ENCODE measurements at regions not wholly inside any gene's neighbourhood (a gene's known extent, or its start where the extent isn't known, plus 50 kb on each side); places are given as distances from the start of the nearest gene placed in this dataset.

DNA sequence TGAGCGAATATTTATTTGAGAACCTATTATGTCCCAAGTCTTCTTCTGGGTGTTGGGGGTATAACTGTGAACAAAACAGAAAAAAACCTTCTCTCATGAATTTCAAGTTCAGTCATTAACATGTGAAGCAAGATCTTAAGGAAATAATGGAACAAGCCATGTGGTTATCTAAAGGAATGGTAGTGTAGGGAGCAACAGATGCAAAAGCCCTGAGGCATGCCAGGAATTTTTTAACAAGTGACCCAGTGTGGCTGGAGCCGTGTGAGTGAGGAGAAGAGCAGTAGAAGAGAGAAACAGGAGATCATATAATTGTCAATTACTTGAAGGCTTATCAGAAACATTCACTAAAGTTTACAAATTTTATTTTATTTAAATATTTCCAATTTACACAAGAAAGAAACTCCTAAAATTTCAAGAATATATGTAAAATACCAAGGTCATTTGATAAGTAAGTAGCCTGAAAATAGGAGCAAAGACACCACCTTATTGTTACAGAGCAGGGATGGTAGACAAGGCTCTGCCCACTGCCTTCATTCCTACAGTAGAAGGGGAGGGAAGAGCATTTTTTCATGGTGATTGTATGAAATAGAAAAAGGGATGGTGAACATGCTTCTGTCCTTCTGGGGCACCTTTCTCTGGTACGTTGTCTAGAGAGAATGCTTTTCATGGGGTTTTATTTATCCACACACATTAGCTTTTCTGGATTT, 345.1 kb downstream of the PLOD2 start:
- H3K4me3 ChIP-seq: no peak overlapping the region
- WGBS: 72% methylated on average over 3 of the region's 3 CpGs
- DNase-seq (ENCODE audit: low spot score): no peak
- no peaks in the 10 kb centered on the region for H3K9me3 ChIP-seq
- H3K27me3 ChIP-seq (replicated peaks; ENCODE audit: insufficient read depth): no peaks in the 10 kb centered on the region
- H3K4me1 ChIP-seq (replicated peaks): no peaks in the 10 kb centered on the region
- no peak overlapping the region for H3K27ac ChIP-seq
- TF ChIP-seq POLR2AphosphoS5 (IDR thresholded peaks at IDR 0.05) (no peak), POLR2A (IDR thresholded peaks at IDR 0.05) (no peak)
- TF ChIP-seq, protein P1, sequence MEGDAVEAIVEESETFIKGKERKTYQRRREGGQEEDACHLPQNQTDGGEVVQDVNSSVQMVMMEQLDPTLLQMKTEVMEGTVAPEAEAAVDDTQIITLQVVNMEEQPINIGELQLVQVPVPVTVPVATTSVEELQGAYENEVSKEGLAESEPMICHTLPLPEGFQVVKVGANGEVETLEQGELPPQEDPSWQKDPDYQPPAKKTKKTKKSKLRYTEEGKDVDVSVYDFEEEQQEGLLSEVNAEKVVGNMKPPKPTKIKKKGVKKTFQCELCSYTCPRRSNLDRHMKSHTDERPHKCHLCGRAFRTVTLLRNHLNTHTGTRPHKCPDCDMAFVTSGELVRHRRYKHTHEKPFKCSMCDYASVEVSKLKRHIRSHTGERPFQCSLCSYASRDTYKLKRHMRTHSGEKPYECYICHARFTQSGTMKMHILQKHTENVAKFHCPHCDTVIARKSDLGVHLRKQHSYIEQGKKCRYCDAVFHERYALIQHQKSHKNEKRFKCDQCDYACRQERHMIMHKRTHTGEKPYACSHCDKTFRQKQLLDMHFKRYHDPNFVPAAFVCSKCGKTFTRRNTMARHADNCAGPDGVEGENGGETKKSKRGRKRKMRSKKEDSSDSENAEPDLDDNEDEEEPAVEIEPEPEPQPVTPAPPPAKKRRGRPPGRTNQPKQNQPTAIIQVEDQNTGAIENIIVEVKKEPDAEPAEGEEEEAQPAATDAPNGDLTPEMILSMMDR (IDR thresholded peaks at IDR 0.05): no peak
- intact Hi-C loops (cut with DNase I): no loop called here
- H3K36me3 ChIP-seq: no peaks in the 10 kb centered on the region

DNA sequence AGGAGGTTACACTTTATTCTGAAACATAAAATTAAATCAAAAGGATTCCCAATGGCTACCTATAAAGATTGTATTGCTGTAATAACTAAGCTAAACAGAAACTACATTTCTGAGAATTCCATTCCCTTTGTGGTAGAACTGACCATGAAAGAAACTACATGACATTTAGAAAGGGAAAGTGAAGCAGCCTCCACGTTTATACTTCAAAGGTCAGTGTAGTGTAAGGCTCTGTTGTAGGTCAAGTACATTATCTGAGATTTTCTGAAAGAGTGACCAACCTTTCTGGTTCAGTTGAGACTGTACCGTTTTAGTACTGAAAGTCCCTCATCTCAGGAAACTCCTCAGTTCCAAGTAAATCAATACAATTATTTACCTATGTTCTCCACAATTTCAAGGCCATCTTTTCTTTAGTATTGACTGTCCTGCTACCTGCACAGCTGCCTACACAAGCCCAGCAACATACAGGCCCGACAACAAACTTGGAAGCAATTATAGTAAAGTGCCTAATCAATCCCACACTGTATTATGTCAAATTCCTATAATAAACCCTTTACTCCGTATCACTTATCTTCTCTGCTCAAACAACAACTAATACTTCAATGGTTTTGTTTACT, 343.0 kb downstream of the PLOD2 start:
- Histone ChIP-seq H3K27me3 (replicated peaks; ENCODE audit: insufficient read depth) (no peaks in the 10 kb centered on the region), H3K9me3 (no peaks in the 10 kb centered on the region), H3K4me3 (no peak overlapping the region), H3K4me1 (replicated peaks) (no peaks in the 10 kb centered on the region), H3K36me3 (no peaks in the 10 kb centered on the region), H3K27ac (no peak overlapping the region)
- 60% methylated on average over 4 of the region's 4 CpGs for WGBS
- intact Hi-C loops (cut with DNase I): no loop called here
- TF ChIP-seq POLR2A (IDR thresholded peaks at IDR 0.05) (no peak), POLR2AphosphoS5 (IDR thresholded peaks at IDR 0.05) (no peak)
- TF ChIP-seq, protein P1 (IDR thresholded peaks at IDR 0.05): no peak
- DNase-seq (ENCODE audit: low spot score): no peak

DNA sequence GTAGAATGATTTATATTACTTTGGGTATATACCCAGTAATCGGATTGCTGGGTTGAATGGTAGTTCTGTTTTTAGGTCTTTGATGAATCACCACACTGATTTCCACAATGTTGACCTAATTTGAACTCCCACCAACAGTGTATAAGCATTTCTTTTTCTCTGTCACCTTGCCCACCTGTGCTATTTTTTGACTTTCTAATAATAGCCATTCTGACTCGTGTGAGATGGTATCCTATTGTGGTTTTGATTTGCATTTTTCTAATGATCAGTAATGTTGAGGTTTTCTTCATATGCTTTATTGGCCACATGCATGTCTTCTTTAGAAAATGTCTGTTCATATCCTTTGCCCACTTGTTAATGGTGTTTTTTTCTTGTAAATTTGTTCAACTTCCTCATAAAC, 340.8 kb downstream of the PLOD2 start:
- Histone ChIP-seq H3K27me3 (replicated peaks; ENCODE audit: insufficient read depth) (no peaks in the 10 kb centered on the region), H3K4me3 (no peak overlapping the region), H3K9me3 (no peaks in the 10 kb centered on the region), H3K4me1 (replicated peaks) (no peaks in the 10 kb centered on the region), H3K36me3 (no peaks in the 10 kb centered on the region), H3K27ac (no peak overlapping the region)
- intact Hi-C loops (cut with DNase I): no loop called here
- WGBS: 76% methylated on average over 2 of the region's 2 CpGs
- TF ChIP-seq POLR2A (IDR thresholded peaks at IDR 0.05) (no peak), POLR2AphosphoS5 (IDR thresholded peaks at IDR 0.05) (no peak)
- TF ChIP-seq, protein P1 (IDR thresholded peaks at IDR 0.05): no peak
- no peak for DNase-seq (ENCODE audit: low spot score)

DNA sequence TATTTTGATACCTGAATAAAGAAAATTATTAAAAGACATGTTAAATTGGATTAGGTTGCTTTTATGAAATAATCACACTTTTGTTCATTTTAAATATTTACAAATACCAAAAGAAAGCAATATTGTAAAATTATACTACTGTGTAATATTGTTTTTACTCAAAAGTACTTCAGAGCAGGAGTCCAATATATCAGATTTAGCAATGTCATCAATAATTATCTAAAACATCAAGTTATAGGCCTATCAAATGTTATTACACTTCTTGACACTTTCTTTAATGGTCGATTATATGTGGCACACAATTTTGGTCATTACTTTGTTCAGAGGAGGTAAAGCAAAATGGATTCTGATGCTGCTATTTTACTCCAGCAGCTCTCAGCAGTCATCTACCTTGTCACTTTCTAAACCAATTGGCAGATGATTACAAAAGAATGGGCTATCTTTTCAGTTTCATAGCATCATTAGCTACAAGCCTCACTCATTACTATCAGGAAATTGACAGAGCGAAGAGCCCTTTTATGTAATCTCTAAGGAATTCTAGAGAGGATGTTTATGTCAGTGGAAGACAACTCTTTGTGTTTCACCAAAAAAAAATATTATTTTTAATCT, 318.6 kb downstream of the PLOD2 start:
- intact Hi-C loops (cut with DNase I): no loop called here
- no peaks in the 10 kb centered on the region for H3K36me3 ChIP-seq
- 81% methylated on average over 2 of the region's 2 CpGs for WGBS
- H3K27me3 ChIP-seq (replicated peaks; ENCODE audit: insufficient read depth): no peaks in the 10 kb centered on the region
- no peak overlapping the region for H3K27ac ChIP-seq
- no peaks in the 10 kb centered on the region for H3K9me3 ChIP-seq
- no peak overlapping the region for H3K4me3 ChIP-seq
- H3K4me1 ChIP-seq (replicated peaks): no peaks in the 10 kb centered on the region
- no peak for DNase-seq (ENCODE audit: low spot score)
- TF ChIP-seq, protein P1 (IDR thresholded peaks at IDR 0.05): no peak

DNA sequence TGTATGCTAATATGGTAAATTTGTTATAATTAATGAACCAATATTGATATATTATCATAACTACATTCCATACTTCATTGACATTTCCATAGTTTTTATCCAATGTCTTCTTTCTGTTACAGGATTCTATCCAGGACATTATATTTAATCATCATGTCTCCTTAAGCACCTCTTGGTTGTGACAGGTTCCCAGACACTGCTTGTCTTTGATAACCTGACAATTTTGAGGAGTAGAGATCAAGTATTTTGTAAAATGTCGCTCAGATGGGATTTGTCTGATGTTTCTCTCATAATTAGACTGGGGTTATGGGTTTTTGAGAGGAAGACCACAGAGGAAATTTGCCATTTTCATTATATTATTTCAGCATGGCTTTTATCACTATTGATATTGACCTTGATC, 317.4 kb downstream of the PLOD2 start:
- no peak overlapping the region for H3K27ac ChIP-seq
- H3K4me1 ChIP-seq (replicated peaks): no peaks in the 10 kb centered on the region
- H3K9me3 ChIP-seq: no peaks in the 10 kb centered on the region
- DNase-seq (ENCODE audit: low spot score): no peak
- H3K36me3 ChIP-seq: no peaks in the 10 kb centered on the region
- 73% methylated on average over 1 of the region's 1 CpG for WGBS
- no peaks in the 10 kb centered on the region for H3K27me3 ChIP-seq (replicated peaks; ENCODE audit: insufficient read depth)
- no peak overlapping the region for H3K4me3 ChIP-seq
- intact Hi-C loops (cut with DNase I): no loop called here
- TF ChIP-seq POLR2AphosphoS5 (IDR thresholded peaks at IDR 0.05): no peak
- no peak for TF ChIP-seq POLR2A (IDR thresholded peaks at IDR 0.05)
- TF ChIP-seq, protein P1 (IDR thresholded peaks at IDR 0.05): no peak
